ENCODE measurements at regions not wholly inside any gene's neighbourhood (a gene's known extent, or its start where the extent isn't known, plus 50 kb on each side); places are given as distances from the start of the nearest gene placed in this dataset.

DNA sequence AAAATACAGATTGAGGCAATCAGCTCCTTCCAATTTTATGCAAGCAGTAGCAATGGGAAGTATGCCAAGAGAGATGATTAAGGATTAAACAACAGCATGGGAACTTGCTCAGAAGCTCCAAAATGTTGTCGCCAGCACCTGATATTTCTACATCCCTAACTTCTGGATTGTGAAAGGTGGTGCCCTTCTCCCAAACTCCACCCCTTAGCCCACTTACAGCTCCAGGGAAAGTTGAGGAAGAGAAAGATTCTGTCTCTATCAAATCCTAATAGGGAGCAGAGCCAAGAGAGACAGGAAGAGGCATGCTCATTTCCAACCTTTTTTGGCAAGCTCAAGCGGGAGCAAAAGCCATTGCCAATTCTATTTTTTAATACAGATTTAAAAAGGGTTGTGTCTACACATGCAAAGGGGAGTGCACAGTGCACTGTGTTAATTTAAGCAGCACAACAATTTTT is 92.4 kb upstream of the NR3C1 start:
- TF ChIP-seq, protein P1, sequence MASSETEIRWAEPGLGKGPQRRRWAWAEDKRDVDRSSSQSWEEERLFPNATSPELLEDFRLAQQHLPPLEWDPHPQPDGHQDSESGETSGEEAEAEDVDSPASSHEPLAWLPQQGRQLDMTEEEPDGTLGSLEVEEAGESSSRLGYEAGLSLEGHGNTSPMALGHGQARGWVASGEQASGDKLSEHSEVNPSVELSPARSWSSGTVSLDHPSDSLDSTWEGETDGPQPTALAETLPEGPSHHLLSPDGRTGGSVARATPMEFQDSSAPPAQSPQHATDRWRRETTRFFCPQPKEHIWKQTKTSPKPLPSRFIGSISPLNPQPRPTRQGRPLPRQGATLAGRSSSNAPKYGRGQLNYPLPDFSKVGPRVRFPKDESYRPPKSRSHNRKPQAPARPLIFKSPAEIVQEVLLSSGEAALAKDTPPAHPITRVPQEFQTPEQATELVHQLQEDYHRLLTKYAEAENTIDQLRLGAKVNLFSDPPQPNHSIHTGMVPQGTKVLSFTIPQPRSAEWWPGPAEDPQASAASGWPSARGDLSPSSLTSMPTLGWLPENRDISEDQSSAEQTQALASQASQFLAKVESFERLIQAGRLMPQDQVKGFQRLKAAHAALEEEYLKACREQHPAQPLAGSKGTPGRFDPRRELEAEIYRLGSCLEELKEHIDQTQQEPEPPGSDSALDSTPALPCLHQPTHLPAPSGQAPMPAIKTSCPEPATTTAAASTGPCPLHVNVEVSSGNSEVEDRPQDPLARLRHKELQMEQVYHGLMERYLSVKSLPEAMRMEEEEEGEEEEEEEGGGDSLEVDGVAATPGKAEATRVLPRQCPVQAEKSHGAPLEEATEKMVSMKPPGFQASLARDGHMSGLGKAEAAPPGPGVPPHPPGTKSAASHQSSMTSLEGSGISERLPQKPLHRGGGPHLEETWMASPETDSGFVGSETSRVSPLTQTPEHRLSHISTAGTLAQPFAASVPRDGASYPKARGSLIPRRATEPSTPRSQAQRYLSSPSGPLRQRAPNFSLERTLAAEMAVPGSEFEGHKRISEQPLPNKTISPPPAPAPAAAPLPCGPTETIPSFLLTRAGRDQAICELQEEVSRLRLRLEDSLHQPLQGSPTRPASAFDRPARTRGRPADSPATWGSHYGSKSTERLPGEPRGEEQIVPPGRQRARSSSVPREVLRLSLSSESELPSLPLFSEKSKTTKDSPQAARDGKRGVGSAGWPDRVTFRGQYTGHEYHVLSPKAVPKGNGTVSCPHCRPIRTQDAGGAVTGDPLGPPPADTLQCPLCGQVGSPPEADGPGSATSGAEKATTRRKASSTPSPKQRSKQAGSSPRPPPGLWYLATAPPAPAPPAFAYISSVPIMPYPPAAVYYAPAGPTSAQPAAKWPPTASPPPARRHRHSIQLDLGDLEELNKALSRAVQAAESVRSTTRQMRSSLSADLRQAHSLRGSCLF (CRISPR knock-in tag; IDR thresholded peaks at IDR 0.05; ENCODE audit: borderline replicate concordance): no peak
- TF ChIP-seq, protein P2, sequence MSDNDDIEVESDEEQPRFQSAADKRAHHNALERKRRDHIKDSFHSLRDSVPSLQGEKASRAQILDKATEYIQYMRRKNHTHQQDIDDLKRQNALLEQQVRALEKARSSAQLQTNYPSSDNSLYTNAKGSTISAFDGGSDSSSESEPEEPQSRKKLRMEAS (IDR thresholded peaks at IDR 0.05): no peak
- TF ChIP-seq, protein P3, sequence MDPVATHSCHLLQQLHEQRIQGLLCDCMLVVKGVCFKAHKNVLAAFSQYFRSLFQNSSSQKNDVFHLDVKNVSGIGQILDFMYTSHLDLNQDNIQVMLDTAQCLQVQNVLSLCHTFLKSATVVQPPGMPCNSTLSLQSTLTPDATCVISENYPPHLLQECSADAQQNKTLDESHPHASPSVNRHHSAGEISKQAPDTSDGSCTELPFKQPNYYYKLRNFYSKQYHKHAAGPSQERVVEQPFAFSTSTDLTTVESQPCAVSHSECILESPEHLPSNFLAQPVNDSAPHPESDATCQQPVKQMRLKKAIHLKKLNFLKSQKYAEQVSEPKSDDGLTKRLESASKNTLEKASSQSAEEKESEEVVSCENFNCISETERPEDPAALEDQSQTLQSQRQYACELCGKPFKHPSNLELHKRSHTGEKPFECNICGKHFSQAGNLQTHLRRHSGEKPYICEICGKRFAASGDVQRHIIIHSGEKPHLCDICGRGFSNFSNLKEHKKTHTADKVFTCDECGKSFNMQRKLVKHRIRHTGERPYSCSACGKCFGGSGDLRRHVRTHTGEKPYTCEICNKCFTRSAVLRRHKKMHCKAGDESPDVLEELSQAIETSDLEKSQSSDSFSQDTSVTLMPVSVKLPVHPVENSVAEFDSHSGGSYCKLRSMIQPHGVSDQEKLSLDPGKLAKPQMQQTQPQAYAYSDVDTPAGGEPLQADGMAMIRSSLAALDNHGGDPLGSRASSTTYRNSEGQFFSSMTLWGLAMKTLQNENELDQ (CRISPR knock-in tag; IDR thresholded peaks at IDR 0.05; ENCODE audit: borderline replicate concordance): no peak
- no peak for TF ChIP-seq NR2C2 (CRISPR knock-in tag; IDR thresholded peaks at IDR 0.05; ENCODE audit: borderline replicate concordance)
- no peak for TF ChIP-seq KLF15 (CRISPR knock-in tag; IDR thresholded peaks at IDR 0.05; ENCODE audit: borderline replicate concordance)
- TF ChIP-seq, protein P4, sequence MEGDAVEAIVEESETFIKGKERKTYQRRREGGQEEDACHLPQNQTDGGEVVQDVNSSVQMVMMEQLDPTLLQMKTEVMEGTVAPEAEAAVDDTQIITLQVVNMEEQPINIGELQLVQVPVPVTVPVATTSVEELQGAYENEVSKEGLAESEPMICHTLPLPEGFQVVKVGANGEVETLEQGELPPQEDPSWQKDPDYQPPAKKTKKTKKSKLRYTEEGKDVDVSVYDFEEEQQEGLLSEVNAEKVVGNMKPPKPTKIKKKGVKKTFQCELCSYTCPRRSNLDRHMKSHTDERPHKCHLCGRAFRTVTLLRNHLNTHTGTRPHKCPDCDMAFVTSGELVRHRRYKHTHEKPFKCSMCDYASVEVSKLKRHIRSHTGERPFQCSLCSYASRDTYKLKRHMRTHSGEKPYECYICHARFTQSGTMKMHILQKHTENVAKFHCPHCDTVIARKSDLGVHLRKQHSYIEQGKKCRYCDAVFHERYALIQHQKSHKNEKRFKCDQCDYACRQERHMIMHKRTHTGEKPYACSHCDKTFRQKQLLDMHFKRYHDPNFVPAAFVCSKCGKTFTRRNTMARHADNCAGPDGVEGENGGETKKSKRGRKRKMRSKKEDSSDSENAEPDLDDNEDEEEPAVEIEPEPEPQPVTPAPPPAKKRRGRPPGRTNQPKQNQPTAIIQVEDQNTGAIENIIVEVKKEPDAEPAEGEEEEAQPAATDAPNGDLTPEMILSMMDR (CRISPR knock-in tag; IDR thresholded peaks at IDR 0.05): no peak
- TF ChIP-seq, protein P5, sequence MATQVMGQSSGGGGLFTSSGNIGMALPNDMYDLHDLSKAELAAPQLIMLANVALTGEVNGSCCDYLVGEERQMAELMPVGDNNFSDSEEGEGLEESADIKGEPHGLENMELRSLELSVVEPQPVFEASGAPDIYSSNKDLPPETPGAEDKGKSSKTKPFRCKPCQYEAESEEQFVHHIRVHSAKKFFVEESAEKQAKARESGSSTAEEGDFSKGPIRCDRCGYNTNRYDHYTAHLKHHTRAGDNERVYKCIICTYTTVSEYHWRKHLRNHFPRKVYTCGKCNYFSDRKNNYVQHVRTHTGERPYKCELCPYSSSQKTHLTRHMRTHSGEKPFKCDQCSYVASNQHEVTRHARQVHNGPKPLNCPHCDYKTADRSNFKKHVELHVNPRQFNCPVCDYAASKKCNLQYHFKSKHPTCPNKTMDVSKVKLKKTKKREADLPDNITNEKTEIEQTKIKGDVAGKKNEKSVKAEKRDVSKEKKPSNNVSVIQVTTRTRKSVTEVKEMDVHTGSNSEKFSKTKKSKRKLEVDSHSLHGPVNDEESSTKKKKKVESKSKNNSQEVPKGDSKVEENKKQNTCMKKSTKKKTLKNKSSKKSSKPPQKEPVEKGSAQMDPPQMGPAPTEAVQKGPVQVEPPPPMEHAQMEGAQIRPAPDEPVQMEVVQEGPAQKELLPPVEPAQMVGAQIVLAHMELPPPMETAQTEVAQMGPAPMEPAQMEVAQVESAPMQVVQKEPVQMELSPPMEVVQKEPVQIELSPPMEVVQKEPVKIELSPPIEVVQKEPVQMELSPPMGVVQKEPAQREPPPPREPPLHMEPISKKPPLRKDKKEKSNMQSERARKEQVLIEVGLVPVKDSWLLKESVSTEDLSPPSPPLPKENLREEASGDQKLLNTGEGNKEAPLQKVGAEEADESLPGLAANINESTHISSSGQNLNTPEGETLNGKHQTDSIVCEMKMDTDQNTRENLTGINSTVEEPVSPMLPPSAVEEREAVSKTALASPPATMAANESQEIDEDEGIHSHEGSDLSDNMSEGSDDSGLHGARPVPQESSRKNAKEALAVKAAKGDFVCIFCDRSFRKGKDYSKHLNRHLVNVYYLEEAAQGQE (IDR thresholded peaks at IDR 0.05; ENCODE audit: borderline replicate concordance in 1 of 2, low read depth in 1 of 2, low read length in 2 of 2): no peak
- no peak for TF ChIP-seq STAG1 (CRISPR knock-in tag; IDR thresholded peaks at IDR 0.05)

Measured in HepG2 (cell line).